ENCODE measurements at regions not wholly inside any gene's neighbourhood (a gene's known extent, or its start where the extent isn't known, plus 50 kb on each side); places are given as distances from the start of the nearest gene placed in this dataset.

DNA sequence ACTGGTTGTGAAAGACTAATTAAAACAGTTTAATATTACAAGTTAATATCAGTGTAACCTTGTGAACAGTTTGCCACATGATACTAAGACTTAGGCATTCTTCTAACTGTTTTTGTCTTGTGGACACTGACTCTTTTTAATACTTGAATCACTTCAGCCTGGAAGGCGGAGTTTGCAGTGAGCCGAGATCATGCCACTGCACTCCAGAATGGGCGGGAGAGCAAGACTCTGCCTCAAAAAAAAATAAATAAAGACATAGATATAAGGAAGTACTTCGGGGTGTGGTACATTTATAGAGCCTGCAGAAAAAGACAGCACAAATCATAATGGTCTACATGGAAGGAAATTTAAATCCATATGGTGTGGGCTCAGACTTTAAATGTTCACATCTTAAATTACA, 300.4 kb upstream of the NETO1 start:
- H3K36me3 Mint-ChIP-seq: no peaks in the 10 kb centered on the region
- H3K9me3 Mint-ChIP-seq: peaks cover 0 to 4% (median 3%) of the 10 kb centered on the region in 7 donors
- Histone ChIP-seq H2AFZ (ENCODE audit: insufficient read depth, low read depth, low read length, poor library complexity, severe bottlenecking) (no peak overlapping the region), H4K20me1 (ENCODE audit: insufficient read depth, low read length) (no peaks in the 10 kb centered on the region), H3K4me1 (ENCODE audit: control insufficient read depth in 1 of 2, insufficient read depth in 2 of 2, low read length in 2 of 2) (no peaks in the 10 kb centered on the region), H3K79me2 (ENCODE audit: insufficient read depth, low read length) (no peaks in the 10 kb centered on the region), H3K4me2 (replicated peaks; ENCODE audit: extremely low read depth, low read length, poor library complexity, severe bottlenecking) (no peak overlapping the region), H3K9me3 (replicated peaks in 1 of 2; ENCODE audit: control insufficient read depth in 1 of 2, insufficient read depth in 1 of 2, low read length in 2 of 2) (no peaks in the 10 kb centered on the region), H3K9ac (ENCODE audit: insufficient read depth, low read length, poor library complexity, severe bottlenecking) (no peak overlapping the region), H3K27me3 (ENCODE audit: control insufficient read depth in 2 of 2, insufficient read depth in 2 of 2, low read length in 2 of 2) (no peaks in the 10 kb centered on the region), H3K36me3 (replicated peaks in 1 of 2; ENCODE audit: control insufficient read depth in 1 of 2, insufficient read depth in 2 of 2, low read length in 2 of 2) (no peaks in the 10 kb centered on the region), H3K27ac (ENCODE audit: low read depth in 1 of 2, low read length in 2 of 2) (no peak overlapping the region), H3K4me3 (replicated peaks in 1 of 3; ENCODE audit: low read depth in 2 of 3, low read length in 3 of 3) (no peak overlapping the region)
- intact Hi-C loops (cut with micrococcal nuclease): no loop called here
- no peaks in the 10 kb centered on the region for H3K27me3 Mint-ChIP-seq (ENCODE audit: low read depth in 3 of 3)
- H3K4me1 Mint-ChIP-seq: no peaks in the 10 kb centered on the region
- no peak for DNase-seq
- TF ChIP-seq, protein P1, sequence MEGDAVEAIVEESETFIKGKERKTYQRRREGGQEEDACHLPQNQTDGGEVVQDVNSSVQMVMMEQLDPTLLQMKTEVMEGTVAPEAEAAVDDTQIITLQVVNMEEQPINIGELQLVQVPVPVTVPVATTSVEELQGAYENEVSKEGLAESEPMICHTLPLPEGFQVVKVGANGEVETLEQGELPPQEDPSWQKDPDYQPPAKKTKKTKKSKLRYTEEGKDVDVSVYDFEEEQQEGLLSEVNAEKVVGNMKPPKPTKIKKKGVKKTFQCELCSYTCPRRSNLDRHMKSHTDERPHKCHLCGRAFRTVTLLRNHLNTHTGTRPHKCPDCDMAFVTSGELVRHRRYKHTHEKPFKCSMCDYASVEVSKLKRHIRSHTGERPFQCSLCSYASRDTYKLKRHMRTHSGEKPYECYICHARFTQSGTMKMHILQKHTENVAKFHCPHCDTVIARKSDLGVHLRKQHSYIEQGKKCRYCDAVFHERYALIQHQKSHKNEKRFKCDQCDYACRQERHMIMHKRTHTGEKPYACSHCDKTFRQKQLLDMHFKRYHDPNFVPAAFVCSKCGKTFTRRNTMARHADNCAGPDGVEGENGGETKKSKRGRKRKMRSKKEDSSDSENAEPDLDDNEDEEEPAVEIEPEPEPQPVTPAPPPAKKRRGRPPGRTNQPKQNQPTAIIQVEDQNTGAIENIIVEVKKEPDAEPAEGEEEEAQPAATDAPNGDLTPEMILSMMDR (IDR thresholded peaks at IDR 0.05): no peak
- no CpG with 5 or more reads among the region's 4 CpGs for WGBS (ENCODE audit: insufficient coverage)
- no peak overlapping the region for H3K27ac Mint-ChIP-seq
- no peak overlapping the region for H3K4me3 Mint-ChIP-seq

DNA sequence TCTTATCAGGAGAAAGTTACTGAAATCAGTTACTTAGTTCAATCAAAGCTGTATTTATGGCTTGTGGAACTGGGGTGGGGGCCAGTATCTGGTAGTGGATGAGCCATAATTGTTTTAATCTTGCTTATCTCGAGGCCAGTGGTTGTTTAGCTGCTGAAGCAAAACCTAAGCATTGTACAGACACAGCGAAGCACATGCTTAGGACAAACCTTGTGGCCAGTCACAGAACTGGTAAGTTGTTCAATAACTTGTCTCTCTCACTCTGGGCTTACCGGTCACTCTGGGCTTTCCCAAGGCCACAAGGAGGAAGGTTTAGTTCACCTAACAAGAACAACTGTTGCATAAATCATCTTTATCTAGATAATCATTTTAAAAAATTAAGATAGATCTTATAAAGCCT, 296.6 kb upstream of the NETO1 start:
- H3K36me3 Mint-ChIP-seq: no peaks in the 10 kb centered on the region
- H3K27me3 Mint-ChIP-seq (ENCODE audit: low read depth in 3 of 3): no peaks in the 10 kb centered on the region
- no peaks in the 10 kb centered on the region for H3K79me2 ChIP-seq (ENCODE audit: insufficient read depth, low read length)
- DNase-seq: no peak
- no peak overlapping the region for H3K4me3 ChIP-seq (replicated peaks in 1 of 3; ENCODE audit: low read depth in 2 of 3, low read length in 3 of 3)
- H4K20me1 ChIP-seq (ENCODE audit: insufficient read depth, low read length): no peaks in the 10 kb centered on the region
- H2AFZ ChIP-seq (ENCODE audit: insufficient read depth, low read depth, low read length, poor library complexity, severe bottlenecking): no peak overlapping the region
- H3K27ac ChIP-seq (ENCODE audit: low read depth in 1 of 2, low read length in 2 of 2): no peak overlapping the region
- no peaks in the 10 kb centered on the region for H3K36me3 ChIP-seq (replicated peaks in 1 of 2; ENCODE audit: control insufficient read depth in 1 of 2, insufficient read depth in 2 of 2, low read length in 2 of 2)
- TF ChIP-seq, protein P1 (IDR thresholded peaks at IDR 0.05): no peak
- no peak overlapping the region for H3K27ac Mint-ChIP-seq
- H3K9me3 Mint-ChIP-seq: peaks cover 0 to 2% (median 0%) of the 10 kb centered on the region in 7 donors
- no peak overlapping the region for H3K4me3 Mint-ChIP-seq
- no peaks in the 10 kb centered on the region for H3K4me1 Mint-ChIP-seq
- intact Hi-C loops (cut with micrococcal nuclease): no loop called here
- no peaks in the 10 kb centered on the region for H3K4me1 ChIP-seq (ENCODE audit: control insufficient read depth in 1 of 2, insufficient read depth in 2 of 2, low read length in 2 of 2)
- no peak overlapping the region for H3K4me2 ChIP-seq (replicated peaks; ENCODE audit: extremely low read depth, low read length, poor library complexity, severe bottlenecking)
- H3K9ac ChIP-seq (ENCODE audit: insufficient read depth, low read length, poor library complexity, severe bottlenecking): no peak overlapping the region
- H3K27me3 ChIP-seq (ENCODE audit: control insufficient read depth in 2 of 2, insufficient read depth in 2 of 2, low read length in 2 of 2): no peaks in the 10 kb centered on the region
- H3K9me3 ChIP-seq (replicated peaks in 1 of 2; ENCODE audit: control insufficient read depth in 1 of 2, insufficient read depth in 1 of 2, low read length in 2 of 2): no peaks in the 10 kb centered on the region
- WGBS (ENCODE audit: insufficient coverage): 100% methylated on average over 1 of the region's 3 CpGs

Measured in CD14-positive monocyte (primary cell).